ENCODE measurements at regions not wholly inside any gene's neighbourhood (a gene's known extent, or its start where the extent isn't known, plus 50 kb on each side); places are given as distances from the start of the nearest gene placed in this dataset.

DNA sequence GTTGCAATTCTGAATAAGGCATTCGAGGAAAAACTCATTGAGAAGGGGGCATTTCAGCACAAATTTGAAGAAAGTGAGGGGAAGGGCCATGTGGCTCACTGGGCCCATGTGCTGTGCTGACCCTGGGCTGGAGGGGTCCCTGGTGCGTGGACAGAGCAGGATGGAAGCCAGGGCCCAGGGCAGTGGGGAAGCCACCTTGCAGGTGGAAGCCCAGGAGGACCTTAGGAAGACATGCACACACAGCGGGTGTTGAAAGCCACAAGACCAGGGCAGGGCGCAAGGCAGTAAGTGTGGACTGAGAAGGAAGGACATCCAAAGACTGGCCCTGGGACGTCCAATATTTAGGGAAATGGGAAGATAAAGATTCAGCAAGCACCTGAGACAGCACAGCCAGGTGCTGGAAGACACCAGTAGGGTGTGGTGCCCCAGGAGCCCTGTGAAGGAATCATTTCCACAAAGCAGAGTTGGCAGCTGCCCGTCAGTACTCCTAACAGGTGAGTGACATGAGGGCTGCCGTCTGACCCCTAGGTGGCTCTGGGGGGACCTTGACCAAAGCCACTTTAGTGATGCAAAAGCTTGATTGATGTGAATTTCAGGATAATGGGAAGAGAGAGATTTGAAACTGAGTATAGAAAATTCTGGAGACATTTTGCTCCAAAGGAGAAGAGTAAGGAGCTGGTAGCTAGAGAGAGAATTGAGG lies 254.4 kb upstream of the EXOC2 start:
- Histone ChIP-seq H3K9me3 (peaks cover 0 to 12% (median 0%) of the 10 kb centered on the region in 3 donors), H3K4me3 (no peak overlapping the region), H3K27ac (peak overlapping the region in 1 of 4 donors; percentile 25), H3K27me3 (no peaks in the 10 kb centered on the region), H3K4me1 (peaks cover 4 to 14% (median 5%) of the 10 kb centered on the region in 3 donors), H3K36me3 (no peaks in the 10 kb centered on the region)
- TF ChIP-seq, protein P1, sequence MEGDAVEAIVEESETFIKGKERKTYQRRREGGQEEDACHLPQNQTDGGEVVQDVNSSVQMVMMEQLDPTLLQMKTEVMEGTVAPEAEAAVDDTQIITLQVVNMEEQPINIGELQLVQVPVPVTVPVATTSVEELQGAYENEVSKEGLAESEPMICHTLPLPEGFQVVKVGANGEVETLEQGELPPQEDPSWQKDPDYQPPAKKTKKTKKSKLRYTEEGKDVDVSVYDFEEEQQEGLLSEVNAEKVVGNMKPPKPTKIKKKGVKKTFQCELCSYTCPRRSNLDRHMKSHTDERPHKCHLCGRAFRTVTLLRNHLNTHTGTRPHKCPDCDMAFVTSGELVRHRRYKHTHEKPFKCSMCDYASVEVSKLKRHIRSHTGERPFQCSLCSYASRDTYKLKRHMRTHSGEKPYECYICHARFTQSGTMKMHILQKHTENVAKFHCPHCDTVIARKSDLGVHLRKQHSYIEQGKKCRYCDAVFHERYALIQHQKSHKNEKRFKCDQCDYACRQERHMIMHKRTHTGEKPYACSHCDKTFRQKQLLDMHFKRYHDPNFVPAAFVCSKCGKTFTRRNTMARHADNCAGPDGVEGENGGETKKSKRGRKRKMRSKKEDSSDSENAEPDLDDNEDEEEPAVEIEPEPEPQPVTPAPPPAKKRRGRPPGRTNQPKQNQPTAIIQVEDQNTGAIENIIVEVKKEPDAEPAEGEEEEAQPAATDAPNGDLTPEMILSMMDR (IDR thresholded peaks at IDR 0.05) = no peak
- TF ChIP-seq POLR2A (IDR thresholded peaks at IDR 0.05) (no peak), EP300 (IDR thresholded peaks at IDR 0.05) (no peak), POLR2AphosphoS5 (IDR thresholded peaks at IDR 0.05) (no peak)
- no peak for ATAC-seq
- whole genome bisulfite sequencing, 2 donors (ENCODE audit: low coverage in 1 of 2) = 94 to 100% methylated on average over 3 to 7 of the region's 7 CpGs

DNA sequence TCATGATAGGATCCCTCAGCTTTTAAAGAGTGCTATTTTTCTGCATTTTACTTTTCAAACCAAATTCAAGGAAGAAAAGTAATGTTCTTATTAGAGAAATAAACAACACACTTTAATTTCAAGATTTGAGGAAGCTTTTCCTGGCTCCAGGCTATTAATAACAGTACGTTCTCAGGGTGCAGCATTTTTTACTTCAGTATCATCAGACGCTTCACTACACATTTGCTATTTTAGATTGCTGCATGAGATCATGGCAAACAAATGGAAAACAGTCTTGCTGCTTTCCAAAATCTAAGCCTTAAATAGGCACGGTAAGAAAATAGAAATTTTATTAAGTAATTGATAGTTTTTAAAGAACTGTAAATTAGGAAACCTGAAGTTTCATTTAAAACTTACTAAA lies 253.6 kb upstream of the EXOC2 start:
- Histone ChIP-seq H3K36me3 (no peaks in the 10 kb centered on the region), H3K27ac (peak overlapping the region in 1 of 4 donors; percentile 25), H3K4me1 (peaks cover 4 to 14% (median 5%) of the 10 kb centered on the region in 3 donors), H3K9me3 (peaks cover 0 to 12% (median 0%) of the 10 kb centered on the region in 3 donors), H3K4me3 (no peak overlapping the region), H3K27me3 (no peaks in the 10 kb centered on the region)
- WGBS, 2 donors (ENCODE audit: low coverage in 1 of 2) = 2 to 23% methylated on average over 3 of the region's 3 CpGs
- no peak for ATAC-seq
- TF ChIP-seq POLR2AphosphoS5 (IDR thresholded peaks at IDR 0.05) = peak; percentile 18
- TF ChIP-seq, protein P1 (IDR thresholded peaks at IDR 0.05) = no peak

DNA sequence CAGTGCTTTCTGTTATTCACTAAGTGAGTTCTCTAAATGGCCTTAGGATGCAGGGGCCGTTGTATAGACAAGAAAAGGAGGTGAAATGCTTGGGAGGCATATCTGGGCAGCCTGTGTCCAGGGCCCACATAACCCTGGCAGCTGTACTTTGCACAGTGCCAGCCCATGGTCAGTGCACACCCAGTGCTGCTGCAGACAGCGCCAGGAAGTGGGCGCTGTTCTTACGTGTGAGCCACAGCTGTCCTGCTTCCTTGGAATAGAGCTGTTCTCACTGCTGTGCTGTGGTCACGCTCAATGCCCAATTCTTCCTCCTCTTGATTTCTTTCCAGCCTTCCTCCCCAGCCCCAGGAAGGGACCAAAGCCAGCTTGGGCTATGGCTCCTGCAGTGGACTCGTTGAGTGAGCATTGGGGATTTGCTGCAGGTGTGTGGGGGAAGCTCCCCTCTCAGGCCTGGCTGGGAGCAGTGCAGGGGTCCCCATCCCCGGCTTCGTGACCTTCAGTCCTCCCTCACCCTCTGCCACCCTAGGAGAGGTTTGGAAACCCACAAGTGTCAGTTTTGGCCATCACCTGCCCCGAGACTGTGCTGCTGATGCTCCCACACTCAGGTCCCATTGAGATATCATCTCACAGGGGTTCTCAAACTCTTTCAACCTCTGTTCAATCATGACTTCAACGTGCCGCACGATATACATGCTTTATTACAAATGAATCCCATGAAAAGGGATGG lies 246.8 kb upstream of the EXOC2 start:
- no peaks in the 10 kb centered on the region for H3K4me1 ChIP-seq
- 90 to 100% methylated on average over 5 to 7 of the region's 12 CpGs for WGBS, 2 donors (ENCODE audit: low coverage in 1 of 2)
- H3K27me3 ChIP-seq = no peaks in the 10 kb centered on the region
- no peaks in the 10 kb centered on the region for H3K36me3 ChIP-seq
- H3K4me3 ChIP-seq = no peak overlapping the region
- ATAC-seq = no peak
- TF ChIP-seq EP300 (IDR thresholded peaks at IDR 0.05) (no peak), POLR2A (IDR thresholded peaks at IDR 0.05) (no peak), POLR2AphosphoS5 (IDR thresholded peaks at IDR 0.05) (no peak)
- TF ChIP-seq, protein P1 (IDR thresholded peaks at IDR 0.05) = no peak
- peaks cover 0 to 11% (median 0%) of the 10 kb centered on the region in 3 donors for H3K9me3 ChIP-seq
- no peak overlapping the region for H3K27ac ChIP-seq

DNA sequence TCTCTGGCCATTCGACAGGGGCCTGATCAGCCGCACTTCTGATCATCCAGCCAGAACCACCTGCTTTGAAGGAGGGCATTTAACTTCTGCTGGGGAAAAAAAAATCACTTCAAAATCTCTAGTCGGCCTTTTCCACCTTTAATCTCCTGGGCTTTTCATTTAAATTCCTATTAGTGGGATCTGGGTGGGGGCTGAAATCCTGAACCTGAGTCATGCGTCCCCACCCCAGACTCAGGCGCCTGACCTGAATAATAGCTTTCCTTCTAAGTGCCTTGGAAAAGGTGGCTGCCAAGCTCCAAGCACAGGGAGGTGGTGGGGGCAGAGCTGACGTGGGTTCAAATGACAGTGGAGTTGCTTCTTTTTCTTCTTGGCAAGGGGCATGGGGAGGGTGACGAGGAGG lies 246.0 kb upstream of the EXOC2 start:
- TF ChIP-seq, protein P1 (IDR thresholded peaks at IDR 0.05) = no peak
- TF ChIP-seq EP300 (IDR thresholded peaks at IDR 0.05) = no peak
- no peak for TF ChIP-seq POLR2A (IDR thresholded peaks at IDR 0.05)
- no peak for TF ChIP-seq POLR2AphosphoS5 (IDR thresholded peaks at IDR 0.05)
- H3K4me1 ChIP-seq = no peaks in the 10 kb centered on the region
- H3K4me3 ChIP-seq = no peak overlapping the region
- peaks cover 0 to 3% (median 0%) of the 10 kb centered on the region in 3 donors for H3K9me3 ChIP-seq
- H3K36me3 ChIP-seq = no peaks in the 10 kb centered on the region
- WGBS, 2 donors (ENCODE audit: low coverage in 1 of 2) = 69 to 89% methylated on average over 3 to 4 of the region's 7 CpGs
- no peak for ATAC-seq
- no peaks in the 10 kb centered on the region for H3K27me3 ChIP-seq
- H3K27ac ChIP-seq = no peak overlapping the region
